GM23338 (cell line): ENCODE measurements at regions not wholly inside any gene's neighbourhood (a gene's known extent, or its start where the extent isn't known, plus 50 kb on each side); places are given as distances from the start of the nearest gene placed in this dataset.

Experiments
- ATAC-seq: fragments of 200-7000 bp; cut with Tn5 transposase; 3 replicates; pipeline ENCODE4 v1.9.1; 2020
- DNase-seq: peaks from one replicate; pipeline ENCODE4 v3.0.0-alpha.2; 2015; ENCODE audit warnings: low spot score
- H2AFZ ChIP-seq: fragments of 200-600 bp; sonication (generic); 2 replicates; pipeline ENCODE4 v1.8.0; 2016; ENCODE audit warnings: antibody characterized with exemption, mild to moderate bottlenecking, moderate library complexity
- H3F3A ChIP-seq: fragments of 200-600 bp; sonication (generic); replicated peaks from 2 replicates; pipeline ENCODE4 v1.8.0; 2017; ENCODE audit warnings: antibody characterized with exemption, mixed run types, low read depth
- H3K27ac ChIP-seq: fragments of 200-600 bp; sonication (generic); 2 replicates; pipeline ENCODE4 v1.6.1; 2016; ENCODE audit warnings: low read depth
- H3K27me3 ChIP-seq: fragments of 200-600 bp; sonication (generic); 2 replicates; pipeline ENCODE4 v1.8.0; 2016; ENCODE audit warnings: mild to moderate bottlenecking, mixed run types, moderate library complexity; ENCODE audit not compliant: insufficient read depth
- H3K36me3 ChIP-seq: fragments of 200-600 bp; sonication (generic); 2 replicates; pipeline ENCODE4 v1.8.0; 2016; ENCODE audit warnings: mild to moderate bottlenecking; ENCODE audit not compliant: insufficient read depth
- H3K4me1 ChIP-seq: fragments of 200-600 bp; sonication (generic); 2 replicates; pipeline ENCODE4 v1.8.0; 2016; ENCODE audit warnings: mild to moderate bottlenecking, moderate library complexity; ENCODE audit not compliant: insufficient read depth
- H3K4me2 ChIP-seq: fragments of 200-600 bp; sonication (generic); 2 replicates; pipeline ENCODE4 v1.7.1; 2017; ENCODE audit warnings: mixed run types
- H3K4me3 ChIP-seq: fragments of 200-600 bp; sonication (generic); 2 replicates; pipeline ENCODE4 v1.6.1; 2016; ENCODE audit warnings: mixed run types
- H3K79me2 ChIP-seq: fragments of 200-600 bp; sonication (generic); replicated peaks from 2 replicates; pipeline ENCODE4 v1.8.0; 2017; ENCODE audit warnings: mild to moderate bottlenecking; ENCODE audit not compliant: insufficient read depth
- H3K9me2 ChIP-seq: fragments of 200-600 bp; sonication (generic); 2 replicates; pipeline ENCODE4 v1.8.0; 2017; ENCODE audit not compliant: insufficient read depth
- H4K20me1 ChIP-seq: fragments of 200-600 bp; sonication (generic); replicated peaks from 2 replicates; pipeline ENCODE4 v1.8.0; 2017; ENCODE audit warnings: mild to moderate bottlenecking; ENCODE audit not compliant: insufficient read depth
- H3K27ac Mint-ChIP-seq: 2 replicates; pipeline ENCODE4 v1.8.0; 2020; ENCODE audit warnings: inconsistent platforms, mild to moderate bottlenecking, moderate library complexity, mixed read lengths
- H3K27me3 Mint-ChIP-seq: 3 replicates; pipeline ENCODE4 v1.8.0; 2022; ENCODE audit warnings: low read depth, mild to moderate bottlenecking, moderate library complexity, mixed read lengths, inconsistent platforms; ENCODE audit not compliant: insufficient read depth, poor library complexity
- H3K36me3 Mint-ChIP-seq: 3 replicates; pipeline ENCODE4 v1.8.0; 2021; ENCODE audit warnings: low read depth, mild to moderate bottlenecking, inconsistent platforms, moderate library complexity, mixed read lengths
- H3K4me1 Mint-ChIP-seq: 3 replicates; pipeline ENCODE4 v1.8.0; 2020; ENCODE audit warnings: mild to moderate bottlenecking, inconsistent platforms, mixed read lengths
- H3K4me3 Mint-ChIP-seq: 3 replicates; pipeline ENCODE4 v1.8.0; 2021; ENCODE audit warnings: moderate library complexity, mild to moderate bottlenecking, inconsistent platforms, mixed read lengths
- H3K9me3 Mint-ChIP-seq: 3 replicates; pipeline ENCODE4 v1.8.0; 2020; ENCODE audit warnings: moderate library complexity, mild to moderate bottlenecking, inconsistent platforms, mixed read lengths
- CREB1 ChIP-seq: fragments of 250-450 bp; sonication (Bioruptor Pico); IDR thresholded peaks from 2 replicates; pipeline ENCODE4 v1.5.0; 2020; ENCODE audit warnings: low read depth, mild to moderate bottlenecking, moderate library complexity
- EZH2phosphoT487 ChIP-seq: fragments of 200-600 bp; sonication (generic); IDR thresholded peaks from one replicate; pipeline ENCODE4 v1.8.1; 2018; ENCODE audit warnings: antibody characterized with exemption; ENCODE audit not compliant: unreplicated experiment
- JUNB ChIP-seq: IDR thresholded peaks from one replicate; pipeline ENCODE4 v1.6.1; 2016; ENCODE audit warnings: antibody characterized with exemption; ENCODE audit not compliant: unreplicated experiment
- NANOG ChIP-seq: IDR thresholded peaks from 2 replicates; pipeline ENCODE4 v1.6.1; 2016; ENCODE audit warnings: antibody characterized with exemption, borderline replicate concordance
- POLR2AphosphoS5 ChIP-seq: IDR thresholded peaks from 2 replicates; pipeline ENCODE4 v1.6.1; 2016; ENCODE audit warnings: antibody characterized with exemption, low read depth
- STAT1 ChIP-seq: IDR thresholded peaks from one replicate; pipeline ENCODE4 v1.6.1; 2016; ENCODE audit warnings: antibody characterized with exemption; ENCODE audit not compliant: unreplicated experiment
- ZNF331 ChIP-seq: fragments of 250-450 bp; sonication (Bioruptor Pico); IDR thresholded peaks from 2 replicates; pipeline ENCODE4 v1.5.0; 2020; ENCODE audit warnings: low read depth, mild to moderate bottlenecking, moderate library complexity
- TF ChIP-seq, protein P1 (sequence below): fragments of 250-450 bp; sonication (Bioruptor Pico); IDR thresholded peaks from 2 replicates; pipeline ENCODE4 v1.5.0; 2020; ENCODE audit warnings: mild to moderate bottlenecking, moderate library complexity
- TF ChIP-seq, protein P2 (sequence below), 2 experiments: fragments of 200-600 bp in 1 of 2; sonication (generic) in 1 of 2; conservative IDR thresholded peaks; 2 replicates each; pipeline versions ENCODE4 v1.5.1 to v1.6.1; 2016 to 2017; ENCODE audit warnings: antibody characterized with exemption in 2 of 2, low read depth in 2 of 2, mild to moderate bottlenecking in 2 of 2, moderate library complexity in 1 of 2

DNA sequence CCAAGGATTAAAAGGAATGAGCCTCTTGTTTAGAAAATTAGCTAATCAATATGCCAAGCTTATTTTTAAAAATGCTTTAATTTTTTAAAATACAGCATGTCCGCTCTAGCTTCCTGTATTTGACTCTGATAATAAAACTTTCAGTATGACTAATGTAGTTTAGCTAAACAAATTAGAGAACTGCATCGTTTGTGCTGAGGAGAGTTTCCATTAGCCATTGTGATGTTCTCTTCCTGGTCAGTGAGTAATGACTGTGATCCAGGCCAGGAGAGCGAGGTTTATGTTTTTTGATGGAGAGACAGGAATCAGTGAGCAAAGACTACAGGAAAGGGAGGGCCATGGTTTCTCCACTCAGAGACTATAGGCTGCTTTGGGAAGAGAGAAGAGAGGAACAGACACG, 237.2 kb upstream of the ETAA1 start (continued):
- TF ChIP-seq, protein P1, sequence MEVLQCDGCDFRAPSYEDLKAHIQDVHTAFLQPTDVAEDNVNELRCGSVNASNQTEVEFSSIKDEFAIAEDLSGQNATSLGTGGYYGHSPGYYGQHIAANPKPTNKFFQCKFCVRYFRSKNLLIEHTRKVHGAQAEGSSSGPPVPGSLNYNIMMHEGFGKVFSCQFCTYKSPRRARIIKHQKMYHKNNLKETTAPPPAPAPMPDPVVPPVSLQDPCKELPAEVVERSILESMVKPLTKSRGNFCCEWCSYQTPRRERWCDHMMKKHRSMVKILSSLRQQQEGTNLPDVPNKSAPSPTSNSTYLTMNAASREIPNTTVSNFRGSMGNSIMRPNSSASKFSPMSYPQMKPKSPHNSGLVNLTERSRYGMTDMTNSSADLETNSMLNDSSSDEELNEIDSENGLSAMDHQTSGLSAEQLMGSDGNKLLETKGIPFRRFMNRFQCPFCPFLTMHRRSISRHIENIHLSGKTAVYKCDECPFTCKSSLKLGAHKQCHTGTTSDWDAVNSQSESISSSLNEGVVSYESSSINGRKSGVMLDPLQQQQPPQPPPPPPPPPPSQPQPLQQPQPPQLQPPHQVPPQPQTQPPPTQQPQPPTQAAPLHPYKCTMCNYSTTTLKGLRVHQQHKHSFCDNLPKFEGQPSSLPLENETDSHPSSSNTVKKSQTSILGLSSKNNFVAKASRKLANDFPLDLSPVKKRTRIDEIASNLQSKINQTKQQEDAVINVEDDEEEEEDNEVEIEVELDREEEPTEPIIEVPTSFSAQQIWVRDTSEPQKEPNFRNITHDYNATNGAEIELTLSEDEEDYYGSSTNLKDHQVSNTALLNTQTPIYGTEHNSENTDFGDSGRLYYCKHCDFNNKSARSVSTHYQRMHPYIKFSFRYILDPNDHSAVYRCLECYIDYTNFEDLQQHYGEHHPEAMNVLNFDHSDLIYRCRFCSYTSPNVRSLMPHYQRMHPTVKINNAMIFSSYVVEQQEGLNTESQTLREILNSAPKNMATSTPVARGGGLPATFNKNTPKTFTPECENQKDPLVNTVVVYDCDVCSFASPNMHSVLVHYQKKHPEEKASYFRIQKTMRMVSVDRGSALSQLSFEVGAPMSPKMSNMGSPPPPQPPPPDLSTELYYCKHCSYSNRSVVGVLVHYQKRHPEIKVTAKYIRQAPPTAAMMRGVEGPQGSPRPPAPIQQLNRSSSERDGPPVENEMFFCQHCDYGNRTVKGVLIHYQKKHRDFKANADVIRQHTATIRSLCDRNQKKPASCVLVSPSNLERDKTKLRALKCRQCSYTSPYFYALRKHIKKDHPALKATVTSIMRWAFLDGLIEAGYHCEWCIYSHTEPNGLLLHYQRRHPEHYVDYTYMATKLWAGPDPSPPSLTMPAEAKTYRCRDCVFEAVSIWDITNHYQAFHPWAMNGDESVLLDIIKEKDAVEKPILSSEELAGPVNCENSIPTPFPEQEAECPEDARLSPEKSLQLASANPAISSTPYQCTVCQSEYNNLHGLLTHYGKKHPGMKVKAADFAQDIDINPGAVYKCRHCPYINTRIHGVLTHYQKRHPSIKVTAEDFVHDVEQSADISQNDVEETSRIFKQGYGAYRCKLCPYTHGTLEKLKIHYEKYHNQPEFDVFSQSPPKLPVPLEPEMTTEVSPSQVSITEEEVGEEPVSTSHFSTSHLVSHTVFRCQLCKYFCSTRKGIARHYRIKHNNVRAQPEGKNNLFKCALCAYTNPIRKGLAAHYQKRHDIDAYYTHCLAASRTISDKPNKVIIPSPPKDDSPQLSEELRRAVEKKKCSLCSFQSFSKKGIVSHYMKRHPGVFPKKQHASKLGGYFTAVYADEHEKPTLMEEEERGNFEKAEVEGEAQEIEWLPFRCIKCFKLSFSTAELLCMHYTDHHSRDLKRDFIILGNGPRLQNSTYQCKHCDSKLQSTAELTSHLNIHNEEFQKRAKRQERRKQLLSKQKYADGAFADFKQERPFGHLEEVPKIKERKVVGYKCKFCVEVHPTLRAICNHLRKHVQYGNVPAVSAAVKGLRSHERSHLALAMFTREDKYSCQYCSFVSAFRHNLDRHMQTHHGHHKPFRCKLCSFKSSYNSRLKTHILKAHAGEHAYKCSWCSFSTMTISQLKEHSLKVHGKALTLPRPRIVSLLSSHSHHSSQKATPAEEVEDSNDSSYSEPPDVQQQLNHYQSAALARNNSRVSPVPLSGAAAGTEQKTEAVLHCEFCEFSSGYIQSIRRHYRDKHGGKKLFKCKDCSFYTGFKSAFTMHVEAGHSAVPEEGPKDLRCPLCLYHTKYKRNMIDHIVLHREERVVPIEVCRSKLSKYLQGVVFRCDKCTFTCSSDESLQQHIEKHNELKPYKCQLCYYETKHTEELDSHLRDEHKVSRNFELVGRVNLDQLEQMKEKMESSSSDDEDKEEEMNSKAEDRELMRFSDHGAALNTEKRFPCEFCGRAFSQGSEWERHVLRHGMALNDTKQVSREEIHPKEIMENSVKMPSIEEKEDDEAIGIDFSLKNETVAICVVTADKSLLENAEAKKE, result no peak
- TF ChIP-seq POLR2AphosphoS5 (no peak), JUNB (no peak), EZH2phosphoT487 (no peak), CREB1 (CRISPR knock-in tag) (no peak), ZNF331 (no peak)
- TF ChIP-seq, protein P2, sequence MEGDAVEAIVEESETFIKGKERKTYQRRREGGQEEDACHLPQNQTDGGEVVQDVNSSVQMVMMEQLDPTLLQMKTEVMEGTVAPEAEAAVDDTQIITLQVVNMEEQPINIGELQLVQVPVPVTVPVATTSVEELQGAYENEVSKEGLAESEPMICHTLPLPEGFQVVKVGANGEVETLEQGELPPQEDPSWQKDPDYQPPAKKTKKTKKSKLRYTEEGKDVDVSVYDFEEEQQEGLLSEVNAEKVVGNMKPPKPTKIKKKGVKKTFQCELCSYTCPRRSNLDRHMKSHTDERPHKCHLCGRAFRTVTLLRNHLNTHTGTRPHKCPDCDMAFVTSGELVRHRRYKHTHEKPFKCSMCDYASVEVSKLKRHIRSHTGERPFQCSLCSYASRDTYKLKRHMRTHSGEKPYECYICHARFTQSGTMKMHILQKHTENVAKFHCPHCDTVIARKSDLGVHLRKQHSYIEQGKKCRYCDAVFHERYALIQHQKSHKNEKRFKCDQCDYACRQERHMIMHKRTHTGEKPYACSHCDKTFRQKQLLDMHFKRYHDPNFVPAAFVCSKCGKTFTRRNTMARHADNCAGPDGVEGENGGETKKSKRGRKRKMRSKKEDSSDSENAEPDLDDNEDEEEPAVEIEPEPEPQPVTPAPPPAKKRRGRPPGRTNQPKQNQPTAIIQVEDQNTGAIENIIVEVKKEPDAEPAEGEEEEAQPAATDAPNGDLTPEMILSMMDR (conservative IDR thresholded peaks at IDR 0.05; ENCODE audit: low read depth in 2 of 2), result no peak

DNA sequence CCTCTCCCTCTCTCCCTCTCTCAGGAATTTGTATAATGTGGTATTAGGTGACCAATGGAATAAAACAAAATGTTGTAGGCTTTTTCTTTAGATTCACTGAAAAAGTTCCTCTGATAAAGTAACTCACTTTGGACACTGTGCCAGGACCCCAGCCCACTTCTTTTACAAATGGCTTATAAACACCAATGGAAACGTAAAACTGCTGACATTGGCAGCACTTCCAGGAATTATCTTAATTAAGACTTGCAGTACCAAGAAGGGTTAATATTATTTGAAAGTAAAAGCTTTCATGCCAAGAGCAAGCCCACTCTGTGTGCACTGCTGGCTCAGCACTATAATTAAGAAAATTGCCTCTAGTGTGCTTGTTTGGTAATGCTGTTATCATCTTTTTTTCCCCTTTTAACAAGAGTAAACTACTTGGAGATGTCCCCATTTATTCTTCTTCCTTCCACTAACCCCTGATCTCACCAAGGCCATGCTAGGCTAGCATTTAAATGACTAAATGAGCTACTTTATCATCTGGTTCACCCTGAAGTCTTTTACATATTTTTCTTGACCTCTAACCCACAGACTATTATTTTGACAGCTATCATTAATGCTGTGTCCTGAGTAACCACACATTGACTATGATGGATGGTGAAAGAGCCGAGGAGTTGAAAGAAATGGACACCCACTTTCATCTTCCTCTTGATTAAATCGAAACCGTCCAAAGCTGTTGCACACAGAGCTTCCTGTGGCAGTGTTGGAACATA, 232.2 kb upstream of the ETAA1 start:
- H3K4me1 Mint-ChIP-seq, result no peaks in the 10 kb centered on the region
- no peak overlapping the region for H3K27ac ChIP-seq
- no peaks in the 10 kb centered on the region for H3K9me3 Mint-ChIP-seq
- H3K9me2 ChIP-seq, result peaks cover 3% of the 10 kb centered on the region; the same call in 1 of the 2 replicates
- H3K27me3 Mint-ChIP-seq, result no peaks in the 10 kb centered on the region
- H3K27me3 ChIP-seq, result no peaks in the 10 kb centered on the region
- ATAC-seq (no peak), DNase-seq (no peak)
- no peak overlapping the region for H2AFZ ChIP-seq
- H3K36me3 ChIP-seq, result no peaks in the 10 kb centered on the region
- H4K20me1 ChIP-seq, result no peaks in the 10 kb centered on the region
- no peaks in the 10 kb centered on the region for H3K36me3 Mint-ChIP-seq
- H3K4me2 ChIP-seq, result no peak overlapping the region
- H3K4me1 ChIP-seq, result no peaks in the 10 kb centered on the region
- no peaks in the 10 kb centered on the region for H3F3A ChIP-seq
- no peak overlapping the region for H3K27ac Mint-ChIP-seq
- H3K4me3 ChIP-seq, result no peak overlapping the region
- H3K79me2 ChIP-seq, result no peaks in the 10 kb centered on the region
- no peak overlapping the region for H3K4me3 Mint-ChIP-seq
- no peak for TF ChIP-seq EZH2phosphoT487
- no peak for TF ChIP-seq STAT1
- TF ChIP-seq NANOG, result no peak
- TF ChIP-seq, protein P2 (conservative IDR thresholded peaks at IDR 0.05; ENCODE audit: low read depth in 2 of 2), result no peak
